ENCODE measurements at regions not wholly inside any gene's neighbourhood (a gene's known extent, or its start where the extent isn't known, plus 50 kb on each side); places are given as distances from the start of the nearest gene placed in this dataset.

DNA sequence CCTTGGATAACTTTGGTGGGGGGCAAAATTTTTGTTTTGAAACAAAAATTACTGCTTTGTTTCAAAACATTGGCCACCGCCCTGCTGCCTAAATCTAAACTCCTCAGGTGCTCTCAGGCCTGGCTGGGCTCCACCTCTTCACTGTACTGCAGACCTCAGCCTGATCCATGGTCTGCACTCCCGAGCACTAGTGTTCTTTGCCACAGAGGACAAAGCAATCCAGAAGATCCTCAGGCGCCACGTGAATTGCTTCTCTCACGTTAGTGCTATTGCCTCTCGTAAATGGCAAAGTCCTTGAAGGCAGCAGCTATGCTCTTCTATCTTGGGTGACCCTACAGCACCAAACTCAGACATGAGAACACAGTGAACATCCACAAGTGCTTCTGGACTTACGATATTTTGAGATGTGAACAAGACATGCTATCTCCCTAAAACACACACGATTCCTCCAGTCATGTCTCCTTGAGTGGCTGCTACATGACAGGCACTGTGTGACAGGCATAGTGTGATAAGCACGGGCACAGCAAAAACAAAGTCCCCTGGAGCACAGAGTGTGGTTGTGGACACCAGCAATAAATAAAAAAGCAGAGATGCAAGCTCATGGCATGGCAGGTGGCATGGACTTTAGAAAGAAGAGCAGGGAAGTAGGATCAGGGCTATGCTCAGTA is 582.1 kb upstream of the DPP6 start:
- no peaks in the 10 kb centered on the region for H4K20me1 ChIP-seq (ENCODE audit: insufficient read depth)
- no peaks in the 10 kb centered on the region for H3K27me3 ChIP-seq (replicated peaks; ENCODE audit: insufficient read depth)
- no peak overlapping the region for H3K9ac ChIP-seq
- H3K4me1 ChIP-seq (ENCODE audit: insufficient read depth), result no peaks in the 10 kb centered on the region
- H3F3A ChIP-seq (ENCODE audit: insufficient read depth), result no peaks in the 10 kb centered on the region
- no peak overlapping the region for H3K4me3 ChIP-seq
- no peaks in the 10 kb centered on the region for H3K9me3 ChIP-seq (ENCODE audit: low read depth)
- no peak overlapping the region for H3K27ac ChIP-seq
- H3K79me2 ChIP-seq (ENCODE audit: insufficient read depth), result no peaks in the 10 kb centered on the region
- in situ Hi-C loops (cut with MboI), result no loop called here
- H3K9me2 ChIP-seq (ENCODE audit: insufficient read depth), result no peaks in the 10 kb centered on the region
- 9 to 12% methylated on average over 9 of the region's 9 CpGs for WGBS, 2 experiments (ENCODE audit: low coverage in 1 of 2, low lambda C conversion rate in 2 of 2, missing lambda C conversion rate in 2 of 2)
- no peak overlapping the region for H2AFZ ChIP-seq
- H3K36me3 ChIP-seq (ENCODE audit: low read depth), result no peaks in the 10 kb centered on the region
- TF ChIP-seq EZH2phosphoT487 (IDR thresholded peaks at IDR 0.05; ENCODE audit: insufficient read depth, low read depth), result no peak
- no peak for TF ChIP-seq EZH2 (IDR thresholded peaks at IDR 0.05; ENCODE audit: insufficient read depth, poor library complexity, severe bottlenecking)
- no peak overlapping the region for H3K4me2 ChIP-seq (ENCODE audit: unreplicated experiment)
- no peak for DNase-seq

DNA sequence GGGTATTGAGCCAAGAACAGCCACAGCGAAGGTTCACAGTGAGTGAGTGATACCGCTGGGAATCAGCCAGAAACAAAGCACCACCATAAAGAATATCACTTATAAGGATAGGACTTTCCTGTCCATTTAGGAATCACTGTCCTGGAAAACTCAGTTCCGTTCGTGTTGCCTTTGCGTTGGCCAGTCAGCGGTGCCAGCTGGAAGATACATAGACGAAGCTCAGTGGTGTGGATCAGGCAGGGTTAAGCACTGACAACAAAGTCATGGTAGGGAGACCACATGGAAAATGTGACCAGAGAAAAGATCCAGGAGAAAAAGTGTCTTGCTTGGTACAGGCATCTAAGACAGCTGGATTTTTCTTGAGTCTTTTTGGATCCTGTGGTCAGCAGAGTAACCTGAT is 579.7 kb upstream of the DPP6 start:
- no peaks in the 10 kb centered on the region for H3K4me1 ChIP-seq (ENCODE audit: insufficient read depth)
- H3K9me3 ChIP-seq (ENCODE audit: low read depth), result no peaks in the 10 kb centered on the region
- H3F3A ChIP-seq (ENCODE audit: insufficient read depth), result no peaks in the 10 kb centered on the region
- H3K4me3 ChIP-seq, result no peak overlapping the region
- in situ Hi-C loops (cut with MboI), result no loop called here
- H3K36me3 ChIP-seq (ENCODE audit: low read depth), result no peaks in the 10 kb centered on the region
- H3K27me3 ChIP-seq (replicated peaks; ENCODE audit: insufficient read depth), result no peaks in the 10 kb centered on the region
- 42 to 43% methylated on average over 7 of the region's 7 CpGs for WGBS, 2 experiments (ENCODE audit: low coverage in 1 of 2, low lambda C conversion rate in 2 of 2, missing lambda C conversion rate in 2 of 2)
- no peak for DNase-seq
- TF ChIP-seq EZH2phosphoT487 (IDR thresholded peaks at IDR 0.05; ENCODE audit: insufficient read depth, low read depth) (no peak), EZH2 (IDR thresholded peaks at IDR 0.05; ENCODE audit: insufficient read depth, poor library complexity, severe bottlenecking) (no peak)
- no peak overlapping the region for H3K4me2 ChIP-seq (ENCODE audit: unreplicated experiment)
- H3K27ac ChIP-seq, result no peak overlapping the region
- H3K9me2 ChIP-seq (ENCODE audit: insufficient read depth), result no peaks in the 10 kb centered on the region
- no peaks in the 10 kb centered on the region for H3K79me2 ChIP-seq (ENCODE audit: insufficient read depth)
- no peak overlapping the region for H2AFZ ChIP-seq
- H4K20me1 ChIP-seq (ENCODE audit: insufficient read depth), result no peaks in the 10 kb centered on the region
- no peak overlapping the region for H3K9ac ChIP-seq

DNA sequence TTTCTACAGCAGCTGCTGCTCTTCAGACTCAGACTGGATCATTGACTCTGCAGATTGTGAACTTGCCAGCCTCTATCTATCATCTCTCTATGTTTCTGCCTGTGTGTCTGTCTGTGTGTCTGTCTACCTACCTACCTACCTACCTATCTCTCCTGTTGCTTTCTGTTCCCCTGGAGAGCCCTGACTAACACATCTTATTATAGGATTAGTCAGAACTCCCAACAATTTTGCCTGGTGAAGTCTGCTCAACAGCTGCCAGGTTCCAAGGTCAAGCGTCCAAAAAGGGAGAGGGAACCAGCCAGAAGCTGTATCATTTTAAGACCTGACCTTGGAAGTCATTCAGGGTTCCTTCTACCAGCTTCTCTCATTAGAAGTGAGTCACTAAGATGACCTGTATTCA is 579.0 kb upstream of the DPP6 start:
- Histone ChIP-seq H4K20me1 (ENCODE audit: insufficient read depth) (no peaks in the 10 kb centered on the region), H3K9me3 (ENCODE audit: low read depth) (no peaks in the 10 kb centered on the region), H3F3A (ENCODE audit: insufficient read depth) (no peaks in the 10 kb centered on the region), H3K36me3 (ENCODE audit: low read depth) (no peaks in the 10 kb centered on the region), H3K4me1 (ENCODE audit: insufficient read depth) (no peaks in the 10 kb centered on the region), H2AFZ (no peak overlapping the region), H3K79me2 (ENCODE audit: insufficient read depth) (no peaks in the 10 kb centered on the region), H3K4me2 (ENCODE audit: unreplicated experiment) (no peak overlapping the region), H3K27me3 (replicated peaks; ENCODE audit: insufficient read depth) (no peaks in the 10 kb centered on the region), H3K27ac (no peak overlapping the region), H3K9me2 (ENCODE audit: insufficient read depth) (no peaks in the 10 kb centered on the region), H3K4me3 (no peak overlapping the region), H3K9ac (no peak overlapping the region)
- in situ Hi-C loops (cut with MboI), result no loop called here
- WGBS, 2 experiments (ENCODE audit: low coverage in 1 of 2, low lambda C conversion rate in 2 of 2, missing lambda C conversion rate in 2 of 2), result 0 to 14% methylated on average over 1 of the region's 1 CpG
- DNase-seq, result no peak
- TF ChIP-seq EZH2 (IDR thresholded peaks at IDR 0.05; ENCODE audit: insufficient read depth, poor library complexity, severe bottlenecking), result no peak
- no peak for TF ChIP-seq EZH2phosphoT487 (IDR thresholded peaks at IDR 0.05; ENCODE audit: insufficient read depth, low read depth)

DNA sequence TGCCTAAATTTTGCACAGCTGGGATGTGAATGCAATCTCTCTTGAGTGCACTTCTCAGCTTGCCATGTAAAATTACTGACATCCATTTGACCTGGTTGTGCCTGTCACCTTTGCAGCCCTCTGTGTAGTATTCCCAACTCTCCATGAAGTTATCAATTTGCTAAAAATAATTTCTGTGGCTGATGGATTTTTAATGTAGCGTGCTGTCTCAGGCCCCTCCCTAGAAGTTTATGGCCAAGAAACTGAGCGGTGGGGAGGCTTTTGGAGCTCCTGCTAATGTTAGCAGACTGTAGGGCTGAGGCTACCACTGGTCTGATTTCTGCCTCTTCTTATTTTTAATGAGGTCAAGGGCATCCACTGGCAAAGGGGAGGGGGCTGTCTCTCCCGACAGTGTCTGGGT is 577.0 kb upstream of the DPP6 start:
- no peaks in the 10 kb centered on the region for H3K27me3 ChIP-seq (replicated peaks; ENCODE audit: insufficient read depth)
- no peak for DNase-seq
- no peaks in the 10 kb centered on the region for H3K36me3 ChIP-seq (ENCODE audit: low read depth)
- no peaks in the 10 kb centered on the region for H3F3A ChIP-seq (ENCODE audit: insufficient read depth)
- H2AFZ ChIP-seq, result no peak overlapping the region
- TF ChIP-seq EZH2phosphoT487 (IDR thresholded peaks at IDR 0.05; ENCODE audit: insufficient read depth, low read depth), result no peak
- no peak for TF ChIP-seq EZH2 (IDR thresholded peaks at IDR 0.05; ENCODE audit: insufficient read depth, poor library complexity, severe bottlenecking)
- H4K20me1 ChIP-seq (ENCODE audit: insufficient read depth), result no peaks in the 10 kb centered on the region
- H3K9me3 ChIP-seq (ENCODE audit: low read depth), result no peaks in the 10 kb centered on the region
- no peak overlapping the region for H3K4me2 ChIP-seq (ENCODE audit: unreplicated experiment)
- no peak overlapping the region for H3K27ac ChIP-seq
- H3K9ac ChIP-seq, result no peak overlapping the region
- H3K9me2 ChIP-seq (ENCODE audit: insufficient read depth), result no peaks in the 10 kb centered on the region
- in situ Hi-C loops (cut with MboI), result no loop called here
- no peaks in the 10 kb centered on the region for H3K4me1 ChIP-seq (ENCODE audit: insufficient read depth)
- WGBS, 2 experiments (ENCODE audit: low coverage in 1 of 2, low lambda C conversion rate in 2 of 2, missing lambda C conversion rate in 2 of 2), result 4 to 16% methylated on average over 3 of the region's 3 CpGs
- H3K4me3 ChIP-seq, result no peak overlapping the region
- no peaks in the 10 kb centered on the region for H3K79me2 ChIP-seq (ENCODE audit: insufficient read depth)

DNA sequence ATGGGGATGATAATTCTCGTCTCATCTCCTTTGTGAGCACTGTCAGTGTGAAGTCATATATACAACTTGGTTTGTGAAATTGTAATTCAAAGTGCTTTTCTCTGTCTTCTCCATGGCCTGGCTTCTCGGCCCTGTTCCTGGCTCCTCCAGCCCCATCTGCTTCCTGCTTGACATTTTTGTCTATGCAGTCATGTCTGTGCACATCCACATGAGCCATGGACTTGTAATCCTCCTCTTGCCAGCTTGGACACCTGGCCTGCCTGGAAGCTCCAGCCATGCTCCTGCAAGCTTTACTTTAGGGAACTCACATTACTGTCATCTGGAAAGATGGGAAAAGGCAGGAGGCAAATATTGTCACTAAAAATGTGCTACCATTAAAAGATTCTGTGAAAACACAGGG is 576.0 kb upstream of the DPP6 start:
- Histone ChIP-seq H3K9me3 (ENCODE audit: low read depth) (no peaks in the 10 kb centered on the region), H3K9me2 (ENCODE audit: insufficient read depth) (no peaks in the 10 kb centered on the region), H3K9ac (no peak overlapping the region), H3K27me3 (replicated peaks; ENCODE audit: insufficient read depth) (no peaks in the 10 kb centered on the region), H3K4me1 (ENCODE audit: insufficient read depth) (no peaks in the 10 kb centered on the region), H3F3A (ENCODE audit: insufficient read depth) (no peaks in the 10 kb centered on the region), H2AFZ (no peak overlapping the region), H3K27ac (no peak overlapping the region), H3K79me2 (ENCODE audit: insufficient read depth) (no peaks in the 10 kb centered on the region), H4K20me1 (ENCODE audit: insufficient read depth) (no peaks in the 10 kb centered on the region), H3K36me3 (ENCODE audit: low read depth) (no peaks in the 10 kb centered on the region), H3K4me2 (ENCODE audit: unreplicated experiment) (no peak overlapping the region), H3K4me3 (no peak overlapping the region)
- no peak for TF ChIP-seq EZH2phosphoT487 (IDR thresholded peaks at IDR 0.05; ENCODE audit: insufficient read depth, low read depth)
- TF ChIP-seq EZH2 (IDR thresholded peaks at IDR 0.05; ENCODE audit: insufficient read depth, poor library complexity, severe bottlenecking), result no peak
- 17 to 18% methylated on average over 2 of the region's 2 CpGs for WGBS, 2 experiments (ENCODE audit: low coverage in 1 of 2, low lambda C conversion rate in 2 of 2, missing lambda C conversion rate in 2 of 2)
- no peak for DNase-seq
- in situ Hi-C loops (cut with MboI), result no loop called here
